ENCODE measurements at regions not wholly inside any gene's neighbourhood (a gene's known extent, or its start where the extent isn't known, plus 50 kb on each side); places are given as distances from the start of the nearest gene placed in this dataset.

DNA sequence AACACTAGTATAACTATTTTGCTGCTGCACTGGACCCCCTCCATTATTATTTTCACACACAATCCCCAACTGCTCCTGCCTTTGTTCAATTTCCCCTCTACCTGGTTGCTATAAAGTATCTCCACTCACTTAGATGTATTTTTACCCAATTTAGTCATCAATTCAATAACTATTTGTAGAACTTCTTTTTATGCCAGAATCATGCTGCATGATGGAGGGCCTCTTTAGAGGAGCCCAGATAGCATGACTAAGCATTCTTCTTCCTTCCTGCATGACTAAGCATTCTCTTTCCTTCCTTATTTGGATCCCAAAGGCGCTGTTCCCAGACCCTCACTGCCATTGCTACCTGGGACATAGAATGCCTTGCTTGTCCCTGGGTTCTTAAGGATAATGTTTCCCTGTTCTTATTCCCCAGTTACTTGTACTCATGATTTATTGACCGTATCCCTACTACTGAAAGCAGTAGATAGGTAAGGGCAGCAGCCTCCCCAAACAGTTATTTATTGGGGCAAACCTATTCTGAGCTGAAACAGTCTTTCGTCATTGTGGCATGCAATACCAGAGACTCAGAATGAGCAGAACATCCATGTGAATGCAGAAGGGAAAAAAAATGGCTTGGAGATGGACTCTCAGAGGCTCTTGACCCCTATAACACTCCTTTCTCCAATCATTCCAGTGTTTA, 89.3 kb upstream of the AKT3 start:
- Mint-ChIP-seq H3K4me3 (no peak overlapping the region), H3K9me3 (peaks cover 0 to 10% (median 3%) of the 10 kb centered on the region in 6 donors), H3K4me1 (no peaks in the 10 kb centered on the region), H3K27me3 (ENCODE audit: low read depth in 3 of 3) (peaks cover 5 to 10% (median 8%) of the 10 kb centered on the region in 3 donors), H3K36me3 (no peaks in the 10 kb centered on the region), H3K27ac (no peak overlapping the region)
- no peak for DNase-seq

DNA sequence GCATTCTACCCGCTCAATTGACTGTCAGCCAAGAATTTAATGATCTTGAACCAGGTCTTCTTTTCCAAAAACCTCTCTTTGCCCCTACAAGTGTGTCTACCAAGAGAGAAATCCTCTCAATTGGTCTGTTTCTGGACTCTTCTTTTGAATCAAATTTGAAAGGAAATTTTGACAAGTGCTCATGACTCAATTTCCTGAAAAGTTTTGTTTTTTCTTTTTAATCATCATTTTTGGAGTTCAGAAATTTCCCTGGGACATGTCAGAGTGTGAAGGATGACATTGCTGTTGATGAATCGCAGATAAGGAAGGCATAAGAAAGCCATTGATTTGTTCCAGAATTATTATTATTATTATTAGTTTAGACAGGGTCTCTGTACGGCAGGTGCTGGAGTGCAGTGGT, 88.2 kb upstream of the AKT3 start:
- H3K27ac Mint-ChIP-seq = no peak overlapping the region
- no peak overlapping the region for H3K4me3 Mint-ChIP-seq
- no peaks in the 10 kb centered on the region for H3K4me1 Mint-ChIP-seq
- H3K27me3 Mint-ChIP-seq (ENCODE audit: low read depth in 3 of 3) = peaks cover 7 to 10% (median 7%) of the 10 kb centered on the region in 3 donors
- peaks cover 0 to 10% (median 3%) of the 10 kb centered on the region in 6 donors for H3K9me3 Mint-ChIP-seq
- DNase-seq = no peak
- no peaks in the 10 kb centered on the region for H3K36me3 Mint-ChIP-seq

DNA sequence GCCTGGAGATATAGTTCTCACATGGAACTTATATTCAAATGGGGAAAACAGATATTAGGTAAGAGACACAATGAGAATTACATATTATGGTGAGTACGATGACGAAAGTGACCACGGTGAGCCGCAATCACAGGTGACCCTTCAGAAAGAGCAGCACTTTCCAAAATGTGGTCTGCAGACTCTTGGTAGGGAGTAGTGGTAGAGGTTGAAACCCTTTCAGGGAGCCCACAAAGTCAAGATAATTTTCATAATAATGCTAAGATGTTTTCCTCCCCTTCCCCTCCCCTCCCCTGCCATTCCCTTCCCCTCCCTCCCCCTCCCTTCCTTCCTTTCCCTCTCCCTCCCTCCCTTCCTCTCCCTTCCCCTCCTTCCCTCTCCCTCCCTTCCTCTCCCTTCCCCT, 83.5 kb upstream of the AKT3 start:
- no peaks in the 10 kb centered on the region for H3K4me1 Mint-ChIP-seq
- H3K27ac Mint-ChIP-seq = no peak overlapping the region
- H3K27me3 Mint-ChIP-seq (ENCODE audit: low read depth in 3 of 3) = peaks cover 4 to 7% (median 5%) of the 10 kb centered on the region in 3 donors
- no peak overlapping the region for H3K4me3 Mint-ChIP-seq
- DNase-seq = no peak
- H3K36me3 Mint-ChIP-seq = peaks cover 0 to 4% (median 0%) of the 10 kb centered on the region in 3 donors
- H3K9me3 Mint-ChIP-seq = peaks cover 0 to 10% (median 3%) of the 10 kb centered on the region in 6 donors

DNA sequence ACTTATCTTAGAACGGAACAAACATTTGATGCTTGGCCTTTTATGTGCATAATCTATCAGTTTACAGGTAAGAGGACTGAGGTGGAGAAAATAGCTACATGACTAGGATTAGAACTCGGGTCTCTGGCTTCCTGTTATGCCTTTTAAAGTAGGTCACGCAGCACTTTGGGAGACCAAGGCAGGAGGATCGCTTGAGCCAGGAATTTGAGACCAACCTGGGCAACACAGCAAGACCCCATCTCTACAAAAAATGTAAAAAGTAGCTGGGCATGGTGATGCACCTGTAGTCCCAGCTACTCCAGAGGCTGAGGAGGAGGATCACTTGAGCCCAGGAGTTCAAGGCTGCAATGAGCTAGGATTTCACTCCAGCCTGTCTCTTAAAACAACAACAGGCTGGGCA, 81.9 kb upstream of the AKT3 start:
- no peak for DNase-seq
- H3K9me3 Mint-ChIP-seq = peaks cover 0 to 10% (median 3%) of the 10 kb centered on the region in 6 donors
- peaks cover 2 to 7% (median 5%) of the 10 kb centered on the region in 3 donors for H3K27me3 Mint-ChIP-seq (ENCODE audit: low read depth in 3 of 3)
- peaks cover 0 to 4% (median 0%) of the 10 kb centered on the region in 3 donors for H3K36me3 Mint-ChIP-seq
- H3K27ac Mint-ChIP-seq = no peak overlapping the region
- no peaks in the 10 kb centered on the region for H3K4me1 Mint-ChIP-seq
- no peak overlapping the region for H3K4me3 Mint-ChIP-seq

DNA sequence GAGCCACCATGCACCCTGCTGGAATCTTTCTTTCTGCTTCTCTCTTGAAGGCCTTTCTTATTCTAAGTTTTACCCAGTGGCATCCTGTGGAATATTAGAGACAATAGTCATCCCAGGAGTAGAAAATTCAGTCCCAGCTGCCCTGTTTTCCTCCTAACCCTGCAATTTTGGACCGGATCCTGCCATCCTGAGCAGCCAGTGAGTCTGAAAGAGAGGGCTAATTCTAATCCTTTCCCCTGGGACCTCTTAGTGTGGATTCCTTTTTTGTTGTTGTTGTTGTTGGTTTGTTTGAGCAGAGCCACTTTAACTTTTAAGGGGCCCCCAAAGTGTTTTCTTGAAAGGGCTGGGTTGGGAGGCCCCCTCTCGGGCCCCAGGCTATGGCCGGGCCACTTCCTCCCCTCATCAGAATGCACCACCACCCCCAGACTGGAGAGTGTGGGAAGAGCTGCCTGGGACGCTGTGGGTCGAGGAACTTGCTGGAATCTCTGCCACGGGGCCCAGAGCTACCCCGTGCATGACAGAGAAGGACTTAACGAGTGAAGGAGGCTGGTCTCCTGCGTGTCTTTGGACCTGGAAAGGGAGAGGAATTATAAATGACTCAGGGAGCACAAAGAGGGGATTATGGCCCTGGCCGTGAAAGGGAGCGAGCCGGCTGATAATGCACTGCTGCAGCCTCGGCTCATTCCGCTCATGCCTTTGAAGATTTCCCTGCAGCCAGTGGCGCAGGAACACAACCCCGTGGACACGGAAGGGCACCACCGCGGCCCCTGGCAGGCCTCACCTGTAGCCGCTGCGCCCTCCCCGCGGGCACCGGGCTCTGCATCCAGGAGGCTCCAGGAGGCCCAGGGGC, 81.0 kb upstream of the AKT3 start:
- no peak overlapping the region for H3K27ac Mint-ChIP-seq

DNA sequence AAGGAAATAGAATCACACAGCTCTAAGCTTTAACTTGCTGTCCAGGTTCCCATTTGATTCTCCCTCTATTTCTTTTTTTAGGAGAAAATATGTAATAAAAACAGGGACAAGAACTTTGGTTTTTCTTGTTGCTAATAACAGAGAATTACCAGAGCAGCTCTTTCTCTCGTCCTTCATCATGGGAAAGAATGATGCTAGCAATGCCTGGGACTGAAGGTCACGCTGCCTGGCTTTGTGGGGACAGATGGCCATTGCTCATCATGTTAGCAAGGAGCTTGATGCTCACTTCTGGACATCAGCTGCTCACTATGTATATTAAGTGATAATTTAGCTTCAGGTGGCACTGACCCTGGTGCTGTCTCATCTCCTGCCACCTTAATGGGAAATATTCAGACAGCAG, 77.3 kb upstream of the AKT3 start:
- no peaks in the 10 kb centered on the region for H3K4me1 Mint-ChIP-seq
- H3K9me3 Mint-ChIP-seq = no peaks in the 10 kb centered on the region
- no peak for DNase-seq
- H3K27ac Mint-ChIP-seq = no peak overlapping the region
- H3K4me3 Mint-ChIP-seq = no peak overlapping the region
- no peaks in the 10 kb centered on the region for H3K36me3 Mint-ChIP-seq
- H3K27me3 Mint-ChIP-seq (ENCODE audit: low read depth in 3 of 3) = peaks cover 0 to 4% (median 4%) of the 10 kb centered on the region in 3 donors

More for the DNA sequence above, 81.0 kb upstream of the AKT3 start:
- H3K36me3 Mint-ChIP-seq = peaks cover 0 to 4% (median 0%) of the 10 kb centered on the region in 3 donors
- no peaks in the 10 kb centered on the region for H3K4me1 Mint-ChIP-seq
- H3K9me3 Mint-ChIP-seq = peaks cover 0 to 10% (median 3%) of the 10 kb centered on the region in 6 donors
- H3K27me3 Mint-ChIP-seq (ENCODE audit: low read depth in 3 of 3) = peaks cover 1 to 7% (median 2%) of the 10 kb centered on the region in 3 donors
- H3K4me3 Mint-ChIP-seq = no peak overlapping the region
- no peak for DNase-seq

DNA sequence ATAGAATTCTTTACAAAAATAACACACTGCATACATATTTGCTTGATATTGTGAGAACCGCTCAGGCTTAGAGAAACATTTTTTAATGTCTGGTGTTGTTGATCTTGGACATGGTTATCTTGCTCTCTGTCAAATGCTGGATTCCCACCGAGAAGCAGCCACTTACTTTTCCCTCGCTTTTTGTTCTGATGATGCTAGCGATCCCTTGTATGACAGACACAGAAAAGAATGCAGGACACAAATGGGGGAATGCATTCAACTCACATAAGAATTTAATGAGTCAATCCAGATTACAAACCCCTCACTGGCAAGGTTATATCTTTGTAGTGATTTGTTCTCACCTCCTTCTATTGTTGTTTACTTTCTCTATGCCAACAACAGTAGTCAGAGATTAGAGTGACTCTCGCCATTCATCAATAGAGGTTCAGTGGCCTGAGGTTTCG, 76.8 kb upstream of the AKT3 start:
- Mint-ChIP-seq H3K4me3 (no peak overlapping the region), H3K4me1 (no peaks in the 10 kb centered on the region), H3K9me3 (no peaks in the 10 kb centered on the region), H3K27ac (no peak overlapping the region), H3K36me3 (no peaks in the 10 kb centered on the region), H3K27me3 (ENCODE audit: low read depth in 3 of 3) (peaks cover 0 to 4% (median 4%) of the 10 kb centered on the region in 3 donors)
- DNase-seq = no peak

DNA sequence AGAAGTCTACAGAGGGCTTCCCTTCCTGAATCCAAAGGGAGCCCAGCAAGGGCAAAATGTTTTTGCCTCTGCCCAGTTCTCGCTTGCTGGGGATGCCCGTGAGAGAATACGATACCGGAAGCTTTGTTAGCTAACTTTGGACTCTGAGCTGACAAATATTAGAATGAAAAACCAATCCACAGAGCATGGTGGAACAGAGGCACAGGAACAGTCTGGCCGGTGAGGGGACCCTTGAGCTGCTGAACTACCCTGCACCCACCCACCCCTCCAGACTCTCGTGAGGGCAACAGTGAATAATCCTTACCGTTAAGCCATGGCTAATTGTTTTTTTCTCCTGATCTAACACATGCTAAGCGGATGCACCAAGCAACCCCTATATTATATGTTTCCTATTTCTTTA, 76.3 kb upstream of the AKT3 start:
- Mint-ChIP-seq H3K36me3 (no peaks in the 10 kb centered on the region), H3K4me3 (no peak overlapping the region), H3K27me3 (ENCODE audit: low read depth in 3 of 3) (peaks cover 0 to 4% (median 4%) of the 10 kb centered on the region in 3 donors), H3K27ac (no peak overlapping the region), H3K4me1 (no peaks in the 10 kb centered on the region), H3K9me3 (no peaks in the 10 kb centered on the region)
- DNase-seq = no peak

DNA sequence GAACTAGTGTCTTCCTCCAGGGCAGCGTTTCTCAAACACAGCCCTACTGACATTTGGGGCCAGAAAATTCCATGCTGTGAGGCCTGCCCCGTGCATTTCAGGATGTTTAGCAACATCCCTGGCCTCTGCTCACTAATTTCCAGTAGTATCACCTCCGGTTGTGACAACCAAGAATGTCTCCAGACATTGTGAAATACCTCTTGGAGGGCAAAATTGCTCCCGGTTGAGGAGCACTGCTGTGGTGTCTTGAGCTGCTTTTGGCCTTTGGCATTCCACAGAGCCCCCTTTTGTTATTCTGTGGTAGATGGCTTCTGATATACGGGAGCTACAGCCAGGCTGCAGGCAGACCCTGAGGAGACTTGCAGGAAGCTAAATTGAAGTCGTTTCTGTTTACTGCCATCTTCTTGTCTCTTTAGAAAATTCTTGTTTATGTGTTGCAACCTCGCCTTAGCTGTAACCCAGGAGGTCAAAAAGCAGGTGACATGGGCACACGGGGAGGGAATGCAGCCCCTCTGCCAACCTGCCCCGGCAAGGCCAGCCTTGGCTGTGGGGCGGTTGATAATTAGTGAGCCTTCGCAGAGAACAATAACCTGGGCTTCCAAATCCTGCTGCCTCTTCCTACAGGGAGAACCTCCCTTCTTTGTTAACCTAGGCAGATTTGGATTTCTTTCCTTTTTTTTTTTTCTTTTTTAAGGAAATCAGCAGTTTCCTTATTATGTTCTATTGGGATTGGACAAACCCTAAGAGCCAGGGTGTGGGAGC, 74.7 kb upstream of the AKT3 start:
- peaks cover 0 to 9% (median 0%) of the 10 kb centered on the region in 3 donors for H3K27me3 Mint-ChIP-seq (ENCODE audit: low read depth in 3 of 3)
- H3K4me3 Mint-ChIP-seq = no peak overlapping the region
- H3K27ac Mint-ChIP-seq = no peak overlapping the region
- DNase-seq = no peak
- no peaks in the 10 kb centered on the region for H3K4me1 Mint-ChIP-seq
- no peaks in the 10 kb centered on the region for H3K9me3 Mint-ChIP-seq
- H3K36me3 Mint-ChIP-seq = no peaks in the 10 kb centered on the region

DNA sequence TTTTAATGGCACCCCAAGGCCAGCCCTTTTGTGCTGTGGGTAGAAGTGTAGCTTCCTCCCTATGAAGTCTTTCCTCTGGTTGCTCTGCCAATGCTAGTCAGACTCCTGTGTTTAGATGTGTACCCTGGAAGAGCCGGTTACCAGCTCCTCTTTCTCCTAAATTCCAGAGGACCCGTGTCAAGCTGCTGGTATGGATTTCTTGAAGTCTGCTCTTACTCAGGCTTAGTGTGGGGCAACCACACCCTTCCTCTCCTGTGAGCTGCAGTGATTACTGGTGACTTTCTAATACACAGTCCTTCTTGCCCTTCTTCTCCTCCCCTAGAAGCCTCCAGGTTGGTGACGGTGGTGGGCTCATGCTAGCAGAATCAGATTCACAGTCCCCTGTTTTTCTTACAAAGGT, 74.1 kb upstream of the AKT3 start:
- H3K27me3 Mint-ChIP-seq (ENCODE audit: low read depth in 3 of 3) = peaks cover 0 to 11% (median 1%) of the 10 kb centered on the region in 3 donors

DNA sequence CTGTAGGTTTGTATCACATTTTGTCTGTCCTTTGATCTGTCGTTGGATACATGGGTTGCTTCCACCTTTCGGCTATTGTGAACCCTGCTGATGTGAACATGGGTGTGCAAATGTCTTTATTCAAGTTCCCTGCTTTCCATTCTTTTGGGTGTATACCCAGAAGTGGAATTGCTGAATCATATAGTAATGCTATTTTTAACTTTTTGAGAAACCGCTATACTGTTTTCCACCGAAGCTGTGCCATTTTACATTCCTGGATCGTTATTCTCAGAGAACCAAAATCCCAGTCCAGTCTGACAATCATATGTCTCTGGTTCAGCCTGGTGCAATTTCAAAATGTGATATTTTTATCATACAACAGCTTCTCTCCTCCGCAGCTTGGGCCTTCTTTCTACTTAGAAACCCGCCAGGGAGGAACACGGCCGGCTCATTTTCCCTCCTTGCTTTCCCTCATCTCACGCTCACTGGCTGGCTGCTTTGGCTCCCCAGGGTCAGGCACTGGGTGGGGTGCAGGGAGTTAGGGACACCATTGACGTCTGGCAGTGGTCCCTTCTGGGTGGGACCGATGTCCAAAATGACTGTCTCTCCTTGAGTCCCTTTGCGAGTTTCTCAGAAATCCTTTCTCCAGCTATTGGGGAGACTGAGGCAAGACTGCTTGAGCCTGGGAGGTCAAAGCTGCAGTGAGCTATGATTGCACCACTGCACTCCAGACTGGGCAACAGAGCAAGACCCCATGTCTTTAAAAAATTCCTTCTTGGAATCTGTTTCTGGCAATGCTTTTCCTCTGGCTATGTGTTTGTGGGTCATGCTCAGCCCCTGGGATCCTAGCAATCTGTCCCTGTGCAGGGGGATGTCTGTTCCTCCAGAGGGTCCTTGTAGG, 73.5 kb upstream of the AKT3 start:
- H3K4me1 Mint-ChIP-seq = no peaks in the 10 kb centered on the region
- DNase-seq = no peak
- no peaks in the 10 kb centered on the region for H3K36me3 Mint-ChIP-seq
- no peak overlapping the region for H3K4me3 Mint-ChIP-seq
- peaks cover 0 to 11% (median 2%) of the 10 kb centered on the region in 3 donors for H3K27me3 Mint-ChIP-seq (ENCODE audit: low read depth in 3 of 3)
- no peaks in the 10 kb centered on the region for H3K9me3 Mint-ChIP-seq
- H3K27ac Mint-ChIP-seq = no peak overlapping the region

More for the DNA sequence above, 74.1 kb upstream of the AKT3 start:
- H3K9me3 Mint-ChIP-seq = no peaks in the 10 kb centered on the region
- no peaks in the 10 kb centered on the region for H3K4me1 Mint-ChIP-seq
- no peak overlapping the region for H3K27ac Mint-ChIP-seq
- H3K4me3 Mint-ChIP-seq = no peak overlapping the region
- no peak for DNase-seq
- H3K36me3 Mint-ChIP-seq = no peaks in the 10 kb centered on the region

DNA sequence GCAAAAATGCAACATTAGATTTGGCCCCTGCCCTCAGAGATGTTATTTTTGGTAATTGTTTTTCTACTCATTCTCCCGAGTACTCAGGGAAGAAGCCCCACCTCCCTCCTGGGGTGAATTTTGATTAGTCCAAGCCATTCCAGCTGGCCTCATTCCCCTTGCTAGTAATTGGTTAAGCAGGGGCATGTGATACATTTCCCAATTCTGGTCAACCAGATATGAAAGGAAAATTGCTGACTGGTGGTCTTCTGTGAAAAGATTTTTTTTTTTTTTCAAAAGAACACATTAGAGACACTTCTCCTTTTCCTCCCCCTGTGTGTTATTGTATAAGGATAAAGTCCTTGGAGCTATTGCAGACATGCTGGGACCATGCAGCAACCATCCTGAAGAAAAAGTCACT, 71.1 kb upstream of the AKT3 start:
- Mint-ChIP-seq H3K27ac (no peak overlapping the region), H3K36me3 (no peaks in the 10 kb centered on the region), H3K4me1 (peaks cover 15 to 18% of the 10 kb centered on the region in 2 donors), H3K9me3 (no peaks in the 10 kb centered on the region), H3K27me3 (ENCODE audit: low read depth in 3 of 3) (peaks cover 8 to 20% (median 13%) of the 10 kb centered on the region in 3 donors), H3K4me3 (no peak overlapping the region)
- no peak for DNase-seq
